ENCODE measurements at regions not wholly inside any gene's neighbourhood (a gene's known extent, or its start where the extent isn't known, plus 50 kb on each side); places are given as distances from the start of the nearest gene placed in this dataset.

DNA sequence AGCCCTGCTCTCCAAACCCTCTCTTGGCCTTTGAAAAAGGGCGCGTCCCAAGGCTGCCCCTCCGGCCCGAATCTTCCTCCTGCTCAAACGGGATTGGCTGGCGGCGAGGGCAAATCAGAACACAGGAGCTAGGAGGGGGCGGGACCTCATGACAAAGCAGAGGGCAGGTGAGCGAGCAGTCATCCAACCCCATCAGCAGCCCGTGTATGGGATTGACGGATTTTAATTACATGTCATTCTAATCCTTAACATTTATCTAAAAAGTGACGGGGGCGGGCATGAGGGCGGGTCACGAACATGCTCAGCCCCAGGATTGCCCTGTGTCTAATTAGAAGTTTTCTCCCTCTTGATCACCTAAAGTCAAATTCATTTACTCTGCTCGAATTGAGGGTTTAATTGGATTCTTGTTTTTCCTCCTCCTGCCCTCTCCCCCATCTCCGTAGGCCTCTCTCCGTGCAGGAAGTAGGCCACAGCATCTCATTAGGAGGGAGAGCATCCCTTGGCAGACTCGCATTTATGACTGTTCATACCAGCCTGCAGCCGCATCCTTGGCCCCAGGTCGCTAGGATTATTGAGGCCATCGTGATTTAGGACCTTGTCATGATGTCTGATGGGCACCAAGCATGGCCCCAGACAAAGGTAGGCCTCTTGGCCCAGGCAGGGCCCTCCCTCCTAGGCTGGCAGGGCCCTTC is 147.1 kb downstream of the CHST1 start:
- no peak for DNase-seq (ENCODE audit: low spot score)

DNA sequence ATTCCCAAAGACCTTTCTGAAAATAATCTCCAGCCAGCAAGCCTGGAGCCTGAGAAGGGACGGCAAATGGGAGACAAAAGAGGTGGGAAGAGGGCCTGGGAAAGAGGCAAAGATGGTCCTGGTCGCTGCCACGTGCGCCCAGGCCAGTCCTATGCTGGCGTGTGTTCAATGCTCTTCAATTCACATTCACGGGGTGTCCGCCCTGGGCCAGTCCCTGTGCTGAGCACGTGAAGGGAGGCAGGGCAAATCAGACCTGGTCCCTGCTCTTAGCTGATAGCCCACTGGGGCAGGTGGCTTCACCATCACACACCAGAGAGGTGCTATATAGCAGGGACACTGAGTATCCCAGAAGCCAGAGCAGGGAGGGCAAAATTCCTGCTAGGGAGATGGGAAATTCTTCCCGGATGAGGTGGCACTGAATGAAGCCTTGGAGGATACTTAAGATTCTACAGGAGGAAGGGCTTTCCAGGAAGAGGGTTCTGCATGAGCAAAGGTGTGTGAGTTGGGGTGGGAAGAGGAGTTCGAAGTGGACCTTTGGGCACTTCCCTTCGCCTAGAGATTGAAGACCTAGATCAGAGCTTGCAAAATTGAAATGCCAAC is 148.2 kb downstream of the CHST1 start:
- DNase-seq (ENCODE audit: low spot score), result no peak

DNA sequence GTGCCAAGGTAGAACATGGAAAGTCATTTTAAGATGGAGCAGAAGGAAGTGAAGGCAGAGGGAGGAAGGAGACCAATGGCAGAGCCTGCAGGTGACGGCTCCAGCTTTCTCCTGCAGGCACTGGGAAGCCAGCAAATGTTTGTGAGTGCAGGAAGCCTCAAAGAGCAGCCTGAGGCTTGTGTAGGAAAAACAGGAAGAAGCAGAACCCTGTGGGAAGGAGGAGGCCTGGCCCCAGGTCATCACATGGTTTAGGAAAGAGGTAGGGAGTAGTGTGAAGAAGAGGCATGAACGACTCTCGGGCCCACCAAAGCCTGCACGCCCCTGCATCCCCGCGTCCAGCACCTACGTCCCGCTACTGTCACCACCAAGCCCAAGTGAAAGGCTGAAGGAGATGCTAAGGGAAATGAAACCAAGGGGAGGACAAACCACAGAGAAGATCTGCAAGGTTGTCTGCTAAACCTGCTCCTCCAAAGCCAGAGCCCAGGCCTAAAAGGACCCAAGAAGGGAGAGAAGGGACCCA is 151.5 kb downstream of the CHST1 start:
- no peak for DNase-seq (ENCODE audit: low spot score)

DNA sequence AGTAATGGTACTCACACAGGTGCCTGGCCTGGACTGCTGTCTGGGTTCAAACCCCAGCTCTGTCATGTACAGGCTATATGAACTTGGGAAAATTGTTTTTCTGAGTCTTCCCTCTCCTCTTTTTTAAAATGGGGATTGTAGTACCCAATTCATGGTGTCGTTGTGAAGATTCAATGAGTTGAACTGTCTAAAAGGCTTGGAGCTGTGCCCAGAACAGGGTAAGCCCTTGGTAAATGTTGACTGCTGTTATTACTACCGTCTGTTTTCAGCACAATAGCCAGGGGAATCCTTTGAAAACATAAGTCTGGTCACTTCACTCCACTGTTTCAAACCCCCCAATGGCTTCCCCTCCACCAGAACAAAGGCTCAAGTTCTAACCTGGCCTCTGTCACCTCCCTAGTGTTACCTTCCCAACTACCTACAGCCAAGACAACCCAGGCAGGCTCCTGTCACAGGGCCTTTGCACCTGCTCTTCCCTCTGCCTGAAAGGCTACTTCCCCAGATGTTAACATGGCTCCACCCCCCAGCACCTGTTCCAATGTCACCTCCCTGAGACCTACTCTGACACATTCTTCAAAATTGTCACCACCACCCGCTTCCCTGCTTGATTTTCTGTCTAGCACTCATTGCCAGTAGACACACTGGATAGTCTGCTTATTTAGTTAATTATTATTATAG is 152.8 kb downstream of the CHST1 start:
- DNase-seq (ENCODE audit: low spot score), result no peak

DNA sequence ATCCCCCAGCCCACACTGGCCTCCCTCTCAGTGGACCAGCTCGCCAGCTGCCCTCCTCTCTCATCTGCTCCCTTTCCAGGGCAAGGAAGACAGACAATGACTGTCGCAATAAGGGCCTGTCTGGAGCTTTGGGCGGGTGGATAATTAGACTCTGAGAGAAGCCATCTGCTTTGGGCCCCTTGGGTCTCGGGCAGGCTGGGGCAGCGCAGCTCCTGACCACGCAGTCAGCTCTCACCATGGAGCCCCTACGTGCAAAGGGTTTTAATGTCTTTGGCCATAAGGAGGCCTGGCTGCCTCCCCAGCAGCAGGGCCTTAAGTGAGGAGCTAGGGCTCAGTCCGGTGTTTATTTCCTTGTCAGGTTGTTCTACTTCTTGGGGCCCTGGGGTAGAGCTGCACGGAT is 153.9 kb downstream of the CHST1 start:
- no peak for DNase-seq (ENCODE audit: low spot score)

DNA sequence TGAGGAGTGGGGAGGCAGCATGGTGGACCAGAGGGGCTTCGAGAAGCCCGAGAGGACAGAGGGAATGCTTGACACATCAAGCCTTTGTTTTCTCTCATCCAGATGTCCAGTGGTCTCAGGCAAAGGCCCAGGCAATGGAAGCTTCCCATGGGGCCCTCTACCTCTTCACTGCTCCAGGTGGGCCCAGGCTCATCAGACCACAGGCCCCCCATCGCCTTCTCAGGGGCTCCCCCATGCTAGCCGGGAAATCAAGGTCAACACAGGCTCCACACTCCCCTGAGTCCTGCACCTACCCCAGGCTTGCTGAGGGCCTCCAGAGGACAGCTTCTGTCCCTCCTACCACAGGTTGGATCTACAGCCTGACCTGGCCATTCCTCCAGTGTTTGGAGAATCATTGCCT is 157.5 kb downstream of the CHST1 start:
- no peak for DNase-seq (ENCODE audit: low spot score)

DNA sequence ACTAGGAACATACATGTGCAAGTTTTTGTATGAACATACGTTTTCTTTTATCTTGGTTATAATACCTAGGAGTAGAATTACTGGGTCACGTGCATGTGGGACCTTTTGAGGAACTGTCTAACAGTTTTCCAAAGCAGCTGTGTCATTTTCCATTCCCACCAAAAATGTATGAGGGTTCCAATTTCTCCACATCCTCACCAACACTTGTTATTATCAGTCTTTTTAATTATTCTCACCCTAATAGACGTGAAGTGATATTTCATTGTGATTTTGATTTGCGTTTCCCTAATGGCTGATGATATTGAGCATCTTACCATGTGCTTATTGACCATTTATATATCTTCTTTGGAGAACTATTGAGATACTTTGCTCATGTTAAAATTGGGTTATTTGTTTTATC is 162.1 kb downstream of the CHST1 start:
- DNase-seq (ENCODE audit: low spot score), result no peak

DNA sequence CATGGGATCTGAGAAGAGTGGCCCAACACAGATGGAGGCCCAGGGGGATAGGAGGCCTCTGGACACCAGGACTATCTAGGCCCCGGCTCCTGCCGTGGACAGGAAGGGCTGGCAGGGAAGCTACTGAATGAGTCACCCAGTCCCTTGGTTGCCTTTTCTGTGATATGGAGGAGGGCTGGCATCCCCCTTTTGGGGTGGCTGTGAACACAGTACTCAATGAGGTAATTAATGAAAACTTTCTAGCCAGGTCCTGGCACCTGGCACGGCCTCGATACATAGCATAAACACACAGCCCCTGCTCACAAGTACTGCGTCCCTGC is 163.2 kb downstream of the CHST1 start:
- DNase-seq (ENCODE audit: low spot score), result no peak

DNA sequence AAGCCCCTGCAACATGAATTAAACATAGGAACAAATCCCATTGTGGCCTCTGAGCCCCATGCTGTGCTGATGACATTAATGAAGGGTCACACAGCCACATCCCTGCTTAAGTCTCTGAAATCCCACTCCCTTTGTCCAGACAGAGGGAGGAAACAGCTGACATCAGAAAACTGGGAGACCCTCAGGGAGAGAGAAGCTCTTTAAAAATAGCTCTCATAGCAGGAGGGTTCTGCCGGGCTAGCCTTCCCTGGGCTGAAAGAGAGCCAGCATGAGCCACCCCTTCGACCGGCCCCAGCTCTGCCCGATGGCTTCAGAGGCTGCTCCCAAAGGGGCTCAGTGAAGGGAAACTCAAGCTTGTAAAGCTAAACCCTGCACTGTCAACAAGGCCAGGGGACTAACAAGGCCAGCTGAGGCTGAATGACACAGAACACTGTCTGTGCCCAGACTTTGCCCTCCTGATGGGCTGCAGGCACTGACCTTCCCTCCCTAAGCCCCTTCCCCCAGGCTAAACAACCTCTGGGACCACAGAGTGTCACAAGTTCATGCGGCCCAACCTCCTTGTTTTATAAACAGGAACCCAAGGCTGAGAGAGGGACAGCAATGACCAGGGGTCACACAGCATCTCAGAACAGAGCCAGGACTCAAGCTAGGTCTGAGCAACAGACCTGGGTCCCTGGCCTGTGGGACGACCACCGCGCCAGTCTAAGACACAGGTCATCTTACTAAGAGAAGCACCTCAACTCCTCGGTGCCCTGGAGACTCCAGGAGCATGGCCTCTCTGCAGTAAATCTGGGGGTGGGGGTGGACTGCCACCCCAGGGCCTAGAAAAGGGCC is 163.8 kb downstream of the CHST1 start:
- no peak for DNase-seq (ENCODE audit: low spot score)

DNA sequence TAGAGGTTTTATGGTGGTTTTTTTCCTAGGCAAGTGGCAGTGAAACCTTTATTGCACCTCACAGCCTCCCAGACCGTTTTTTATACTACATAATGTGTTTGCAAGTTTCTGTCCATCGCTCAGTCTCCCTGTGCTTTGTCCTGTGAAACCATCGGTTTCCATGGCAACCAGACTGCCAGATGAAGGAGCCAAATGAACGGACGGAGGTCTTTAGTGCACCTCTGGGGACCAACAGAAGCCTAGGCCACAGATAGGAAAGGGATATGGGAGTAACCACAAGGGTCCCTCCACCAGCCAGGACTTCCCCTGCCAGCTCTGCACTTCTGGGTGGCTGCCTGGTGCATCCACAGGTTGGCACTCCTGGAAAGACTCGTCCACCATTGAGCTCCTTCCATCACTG is 165.0 kb downstream of the CHST1 start:
- DNase-seq (ENCODE audit: low spot score), result no peak

DNA sequence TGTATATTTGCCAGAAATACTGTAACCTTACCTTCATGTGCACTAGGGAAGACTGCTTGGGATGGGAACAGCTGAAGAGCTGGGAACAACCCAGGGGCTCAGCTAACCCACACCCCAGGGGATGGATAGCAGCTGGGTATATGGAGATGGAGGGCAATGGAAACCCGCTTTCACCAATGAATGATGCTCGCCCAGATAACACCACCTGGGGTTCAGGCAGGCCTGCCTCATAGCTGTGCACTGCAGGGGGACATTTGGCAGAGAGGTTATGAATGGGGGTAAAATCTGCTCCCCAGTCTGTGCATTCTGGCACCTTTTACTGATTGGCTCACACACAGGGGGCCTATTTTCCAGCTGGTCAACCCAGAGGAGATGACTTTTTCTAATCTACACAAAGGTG is 170.7 kb downstream of the CHST1 start:
- no peak for DNase-seq (ENCODE audit: low spot score)

DNA sequence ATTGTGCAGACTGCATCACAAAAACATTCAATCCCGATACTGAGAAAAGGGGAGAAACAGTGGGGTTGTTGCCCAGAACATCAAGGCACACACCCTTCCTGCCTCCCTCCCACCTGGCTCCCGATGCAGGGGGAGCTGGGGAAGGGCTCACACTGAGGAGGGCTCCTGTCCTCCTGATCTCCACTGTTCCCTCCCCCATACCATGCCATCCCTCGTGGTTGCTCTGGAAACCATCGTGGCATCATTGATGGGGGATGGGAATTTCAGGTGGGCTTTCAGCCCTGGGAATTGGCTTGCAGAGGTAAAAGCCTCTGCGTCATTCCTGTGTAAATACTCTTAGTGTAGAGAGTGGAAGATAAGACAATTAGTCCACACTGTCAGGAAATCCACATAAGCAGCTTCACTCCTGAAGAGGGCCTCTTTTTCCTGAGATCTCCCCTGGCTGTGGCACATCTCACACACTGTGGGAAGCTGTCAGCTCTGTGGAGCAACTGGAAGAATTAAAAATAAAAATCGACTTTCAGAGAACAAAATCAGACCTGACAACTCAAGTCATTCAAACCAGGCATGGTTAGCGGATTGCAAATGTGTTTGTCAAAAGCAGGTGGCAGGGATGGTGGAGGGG is 176.0 kb downstream of the CHST1 start:
- no peak for DNase-seq (ENCODE audit: low spot score)

DNA sequence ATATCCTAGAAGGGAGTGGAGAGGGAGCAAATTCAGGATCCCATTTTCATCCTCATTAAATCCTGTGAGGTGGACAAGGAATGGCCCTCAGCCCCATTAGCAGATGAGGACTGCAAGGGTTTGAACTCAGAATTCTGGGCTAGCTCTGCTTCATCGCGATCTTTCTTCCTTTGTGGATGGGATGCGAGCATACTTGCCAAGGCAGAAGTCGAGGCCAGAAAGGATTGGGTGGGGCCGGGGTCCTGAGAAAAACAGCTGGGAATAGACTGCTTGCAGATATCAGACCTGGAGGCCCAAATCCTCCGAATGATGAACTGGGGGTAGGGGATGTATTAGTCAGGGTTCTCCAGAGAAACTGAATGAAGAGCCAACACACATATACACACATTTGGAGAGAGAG is 179.0 kb downstream of the CHST1 start:
- DNase-seq (ENCODE audit: low spot score), result no peak

DNA sequence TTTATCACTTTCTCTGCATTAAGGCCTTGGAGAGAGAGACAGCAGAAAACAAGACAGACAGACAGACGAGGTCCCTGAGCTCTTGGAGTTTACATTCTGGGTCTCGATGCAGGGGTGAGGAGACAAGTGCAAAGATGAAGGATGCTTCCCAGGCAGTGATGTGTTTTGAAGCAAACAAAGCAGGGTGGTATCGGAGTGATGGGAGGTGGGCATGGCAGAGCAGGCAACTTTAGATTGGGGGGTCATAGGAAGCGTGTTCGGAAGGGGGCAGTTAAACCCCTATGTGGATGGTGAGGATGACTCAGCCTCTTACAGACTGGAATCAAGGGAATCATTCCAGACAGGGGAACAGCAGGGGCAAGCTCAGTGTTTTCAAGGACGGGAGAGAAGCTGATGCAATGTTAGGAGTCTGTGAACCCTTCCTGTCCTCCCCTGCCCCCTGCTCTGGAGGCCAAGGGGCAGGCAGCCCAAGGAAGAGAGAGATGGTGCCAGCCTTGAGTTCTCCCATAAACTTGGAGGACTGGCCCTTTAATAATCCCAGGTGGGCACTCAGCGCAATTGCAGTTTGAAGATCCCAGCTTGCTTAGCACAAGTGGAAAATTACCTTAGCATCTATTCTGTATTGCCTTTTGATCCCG is 180.2 kb downstream of the CHST1 start:
- no peak for DNase-seq (ENCODE audit: low spot score)

DNA sequence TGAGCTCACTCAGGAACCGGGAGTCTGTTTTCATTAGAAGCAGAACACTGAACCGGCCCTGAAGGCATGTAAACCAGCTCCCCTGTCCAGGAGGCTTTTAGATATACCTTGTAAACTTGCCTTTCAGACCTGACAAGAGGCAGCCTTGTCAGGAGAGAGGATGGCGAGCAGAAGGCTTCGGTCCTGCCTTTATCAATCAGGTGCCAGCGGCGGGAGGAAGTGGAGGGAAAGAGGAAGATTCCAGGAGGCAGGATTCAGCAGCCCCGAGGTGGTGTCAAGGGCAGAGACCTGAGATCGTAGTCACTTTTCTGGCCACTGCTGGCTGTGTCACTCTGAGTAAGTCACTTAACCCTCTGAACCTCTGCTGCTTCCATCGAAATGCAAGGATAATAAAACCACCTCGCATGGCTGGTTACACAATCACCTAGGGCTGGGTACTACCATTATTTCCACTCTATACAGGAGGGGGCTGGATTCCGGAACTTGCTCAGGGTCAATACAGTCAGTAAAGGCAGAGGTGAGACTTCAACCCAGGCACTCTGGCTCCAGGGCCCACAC is 181.0 kb downstream of the CHST1 start:
- DNase-seq (ENCODE audit: low spot score), result peak; percentile 44

DNA sequence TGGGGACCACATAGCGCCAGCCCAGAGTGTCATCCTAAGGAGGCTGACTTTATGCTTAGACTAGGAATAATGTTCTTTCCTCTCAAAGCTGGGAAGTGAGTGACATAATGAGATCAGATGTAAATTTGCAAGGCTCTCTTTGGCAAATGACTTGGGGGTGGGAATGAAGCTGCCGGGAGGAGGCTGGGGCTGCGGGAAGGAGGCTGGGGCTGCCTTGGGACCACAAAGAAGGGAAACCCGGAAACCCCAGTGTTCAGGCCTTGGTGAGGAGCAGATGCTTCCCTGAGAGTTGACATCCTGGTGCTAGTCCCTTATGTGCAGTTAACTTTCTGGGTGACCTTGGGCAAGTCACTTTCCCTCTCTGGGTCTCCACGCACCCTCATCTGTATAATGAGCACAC is 182.0 kb downstream of the CHST1 start:
- DNase-seq (ENCODE audit: low spot score), result no peak

DNA sequence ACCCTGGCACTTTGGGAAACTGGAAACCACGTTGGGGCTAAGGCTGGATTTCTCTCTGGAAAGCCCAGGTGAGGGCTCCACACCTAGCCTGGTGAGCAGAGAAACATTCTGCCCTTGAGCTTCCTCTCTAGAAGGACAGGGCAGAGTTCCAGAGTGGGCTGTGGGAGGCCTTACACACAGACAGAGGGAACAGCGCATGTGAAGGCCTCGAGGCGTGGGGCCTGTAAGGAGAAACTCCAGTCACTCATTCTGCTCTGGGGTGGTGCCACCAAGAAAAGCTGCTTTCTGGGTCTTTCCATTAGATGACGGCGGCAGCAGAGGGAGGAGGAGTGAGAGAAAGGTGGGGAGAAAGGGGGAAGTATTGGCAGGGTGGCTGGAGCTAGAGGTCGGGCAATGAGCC is 183.1 kb downstream of the CHST1 start:
- no peak for DNase-seq (ENCODE audit: low spot score)

DNA sequence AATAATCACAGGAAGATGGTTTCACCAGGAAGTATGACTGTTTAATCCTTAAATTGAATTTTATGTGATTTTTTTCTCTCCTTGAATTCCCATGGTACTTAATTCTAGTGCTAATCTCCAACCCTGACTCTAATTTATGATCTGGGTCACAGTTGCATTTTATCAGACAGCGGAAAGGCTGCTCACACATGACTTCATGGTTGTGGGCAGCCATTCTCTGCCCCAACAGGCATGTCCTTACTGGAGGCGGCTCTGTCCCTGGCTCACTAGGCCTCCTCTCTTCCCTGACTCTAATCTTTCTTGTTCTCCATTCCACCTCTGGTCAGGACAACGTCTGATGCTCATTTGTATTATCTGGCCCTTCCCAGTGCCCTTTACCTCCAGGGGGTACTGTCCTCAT is 184.4 kb downstream of the CHST1 start:
- no peak for DNase-seq (ENCODE audit: low spot score)

DNA sequence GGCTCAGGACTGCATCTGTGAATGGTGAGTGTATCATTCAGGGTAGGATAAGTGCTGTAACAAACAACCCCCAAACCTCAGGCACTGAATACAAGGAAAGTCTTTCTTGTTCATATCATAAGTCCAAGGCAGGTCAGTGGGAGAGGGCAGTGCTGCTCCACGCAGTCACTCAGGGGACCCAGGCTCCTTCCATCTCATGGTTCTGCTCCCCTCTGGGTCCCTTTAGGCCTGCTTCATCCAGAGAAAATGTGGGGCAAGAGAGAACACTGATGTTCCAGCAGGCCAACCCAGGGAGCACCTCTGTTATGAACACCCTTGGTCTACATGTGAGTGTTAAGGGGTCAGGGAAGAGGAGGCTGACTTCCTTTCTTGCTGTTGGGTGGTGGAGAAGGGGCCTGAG is 187.8 kb downstream of the CHST1 start:
- no peak for DNase-seq (ENCODE audit: low spot score)

DNA sequence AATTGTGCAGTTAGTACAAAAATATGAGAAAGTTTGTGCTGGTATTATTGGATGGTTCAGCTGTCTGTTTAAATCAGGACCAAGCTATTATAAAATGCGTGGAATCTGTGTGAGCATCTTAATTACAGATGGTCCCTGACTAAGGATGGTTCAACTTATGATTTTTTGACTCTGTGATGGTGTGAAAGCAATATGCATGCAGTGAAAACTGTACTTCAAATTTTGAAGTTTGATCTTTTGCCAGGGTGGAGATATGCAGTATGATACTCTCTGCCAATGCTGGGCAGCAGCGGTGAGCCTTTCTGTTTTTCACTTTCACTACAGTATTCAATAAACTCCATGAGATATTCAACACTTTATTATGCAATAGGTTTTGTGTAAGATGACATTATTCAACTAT is 189.3 kb downstream of the CHST1 start:
- no peak for DNase-seq (ENCODE audit: low spot score)

DNA sequence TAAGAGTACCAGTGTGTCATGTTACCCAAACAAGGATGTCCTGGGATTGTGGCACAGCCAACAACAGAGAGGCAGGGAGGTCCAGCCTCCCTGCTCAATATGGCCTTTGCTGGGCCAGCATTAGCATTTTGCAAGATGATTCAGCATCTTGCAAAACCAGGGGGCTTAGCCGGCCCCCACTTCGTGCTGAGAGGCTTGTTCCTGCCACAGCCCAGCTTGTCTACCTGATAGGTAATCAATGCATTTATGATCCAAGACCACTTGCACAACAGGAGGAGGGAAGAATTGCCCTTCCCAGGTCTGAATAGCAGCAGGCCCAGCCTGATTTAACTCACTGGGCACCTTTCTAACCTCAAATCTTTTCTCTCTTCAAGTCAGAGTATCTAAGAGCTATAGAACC is 189.0 kb upstream of the SYT13 start:
- no peak for DNase-seq (ENCODE audit: low spot score)

All from HuH-7 (cell line).